HepG2 (cell line): ENCODE measurements at regions not wholly inside any gene's neighbourhood (a gene's known extent, or its start where the extent isn't known, plus 50 kb on each side); places are given as distances from the start of the nearest gene placed in this dataset.
A peak's percentile ranks its signal among the peaks of the same experiment; 100 is the strongest.

ENCODE experiments used
- ADNP ChIP-seq: sonication (generic); formaldehyde crosslinking; IDR thresholded peaks from 2 replicates; pipeline ENCODE4 v1.4.0; 2020; ENCODE audit warnings: missing genetic modification reagents
- CBX5 ChIP-seq: sonication (generic); formaldehyde crosslinking; IDR thresholded peaks from 2 replicates; pipeline ENCODE4 v1.4.0; 2020; ENCODE audit warnings: missing genetic modification reagents, borderline replicate concordance
- FOXO1 ChIP-seq: sonication (generic); formaldehyde crosslinking; IDR thresholded peaks from 2 replicates; pipeline ENCODE4 v1.4.0; 2020; ENCODE audit warnings: missing genetic modification reagents
- GABPB1 ChIP-seq: IDR thresholded peaks from 2 replicates; pipeline ENCODE4 v1.6.1; 2016; ENCODE audit warnings: mild to moderate bottlenecking, missing genetic modification reagents, moderate library complexity, missing compliant biosample characterization
- SAP130 ChIP-seq: IDR thresholded peaks from 2 replicates; pipeline ENCODE4 v1.6.1; 2016; ENCODE audit warnings: low read depth
- TBX2 ChIP-seq: sonication (generic); formaldehyde crosslinking; IDR thresholded peaks from 2 replicates; pipeline ENCODE4 v1.5.0; 2020; ENCODE audit warnings: missing genetic modification reagents, mild to moderate bottlenecking, borderline replicate concordance
- ZBTB20 ChIP-seq: sonication (generic); formaldehyde crosslinking; IDR thresholded peaks from 2 replicates; pipeline ENCODE4 v1.8.1; 2023; ENCODE audit warnings: missing genetic modification reagents, low read depth, mild to moderate bottlenecking, borderline replicate concordance
- ZSCAN31 ChIP-seq: sonication (generic); formaldehyde crosslinking; IDR thresholded peaks from 2 replicates; pipeline ENCODE4 v1.5.0; 2020; ENCODE audit warnings: low read depth, mild to moderate bottlenecking, missing genetic modification reagents
- TF ChIP-seq, protein P1 (sequence below): sonication (generic); formaldehyde crosslinking; IDR thresholded peaks from 2 replicates; pipeline ENCODE4 v1.4.0; 2020; ENCODE audit warnings: missing genetic modification reagents
- TF ChIP-seq, protein P2 (sequence below): sonication (generic); formaldehyde crosslinking; conservative IDR thresholded peaks from 2 replicates; pipeline ENCODE4 v1.4.0; 2020; ENCODE audit warnings: mild to moderate bottlenecking, missing genetic modification reagents, moderate library complexity
- TF ChIP-seq, protein P3 (sequence below), 2 experiments: fragments of 450-650 bp in 1 of 2; sonication (generic) in 1 of 2; formaldehyde crosslinking in 1 of 2; IDR thresholded peaks; 2 replicates each; pipeline versions ENCODE4 v1.6.1 to v1.8.0; 2016 to 2022; ENCODE audit warnings: antibody characterized with exemption in 1 of 2, mild to moderate bottlenecking in 1 of 2, missing genetic modification reagents in 1 of 2
- TF ChIP-seq, protein P4 (sequence below): sonication (generic); formaldehyde crosslinking; IDR thresholded peaks from 2 replicates; pipeline ENCODE4 v1.4.0; 2020; ENCODE audit warnings: missing genetic modification reagents
- TF ChIP-seq, protein P5 (sequence below): sonication (generic); formaldehyde crosslinking; IDR thresholded peaks from 2 replicates; pipeline ENCODE4 v1.4.0; 2020; ENCODE audit warnings: missing genetic modification reagents, mild to moderate bottlenecking, borderline replicate concordance

DNA sequence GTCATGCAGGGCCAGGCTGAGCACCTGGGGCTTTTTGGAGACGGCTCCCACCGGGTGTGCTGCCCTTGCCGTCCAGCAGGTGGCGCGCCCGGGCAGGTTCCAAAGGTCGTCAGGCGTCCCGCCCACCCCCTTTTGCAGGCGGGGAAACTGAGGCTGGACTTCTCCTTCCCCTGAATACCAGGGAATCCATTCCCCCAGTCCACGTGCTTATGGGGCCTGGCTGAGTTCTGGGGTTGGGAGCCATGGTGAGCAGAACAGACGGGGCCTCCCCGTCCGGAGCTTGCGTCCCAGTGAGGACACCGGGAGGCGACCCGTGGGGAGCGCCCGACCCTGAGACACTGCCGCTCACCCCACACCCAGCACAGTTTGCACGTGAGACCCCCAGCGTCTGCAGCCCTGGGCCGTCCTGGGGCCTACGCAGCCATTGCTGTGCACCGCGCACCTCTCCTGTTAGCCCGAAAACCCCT is 51.8 kb upstream of the JPH3 start (continued):
- TF ChIP-seq GABPB1 (CRISPR knock-in tag) = 0 out of 2 replicates have a peak, but pooled peaks have one; percentile 38
- TF ChIP-seq, protein P1, sequence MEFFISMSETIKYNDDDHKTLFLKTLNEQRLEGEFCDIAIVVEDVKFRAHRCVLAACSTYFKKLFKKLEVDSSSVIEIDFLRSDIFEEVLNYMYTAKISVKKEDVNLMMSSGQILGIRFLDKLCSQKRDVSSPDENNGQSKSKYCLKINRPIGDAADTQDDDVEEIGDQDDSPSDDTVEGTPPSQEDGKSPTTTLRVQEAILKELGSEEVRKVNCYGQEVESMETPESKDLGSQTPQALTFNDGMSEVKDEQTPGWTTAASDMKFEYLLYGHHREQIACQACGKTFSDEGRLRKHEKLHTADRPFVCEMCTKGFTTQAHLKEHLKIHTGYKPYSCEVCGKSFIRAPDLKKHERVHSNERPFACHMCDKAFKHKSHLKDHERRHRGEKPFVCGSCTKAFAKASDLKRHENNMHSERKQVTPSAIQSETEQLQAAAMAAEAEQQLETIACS = peak; percentile 38; the same call in 1 of the 2 replicates
- TF ChIP-seq, protein P2, sequence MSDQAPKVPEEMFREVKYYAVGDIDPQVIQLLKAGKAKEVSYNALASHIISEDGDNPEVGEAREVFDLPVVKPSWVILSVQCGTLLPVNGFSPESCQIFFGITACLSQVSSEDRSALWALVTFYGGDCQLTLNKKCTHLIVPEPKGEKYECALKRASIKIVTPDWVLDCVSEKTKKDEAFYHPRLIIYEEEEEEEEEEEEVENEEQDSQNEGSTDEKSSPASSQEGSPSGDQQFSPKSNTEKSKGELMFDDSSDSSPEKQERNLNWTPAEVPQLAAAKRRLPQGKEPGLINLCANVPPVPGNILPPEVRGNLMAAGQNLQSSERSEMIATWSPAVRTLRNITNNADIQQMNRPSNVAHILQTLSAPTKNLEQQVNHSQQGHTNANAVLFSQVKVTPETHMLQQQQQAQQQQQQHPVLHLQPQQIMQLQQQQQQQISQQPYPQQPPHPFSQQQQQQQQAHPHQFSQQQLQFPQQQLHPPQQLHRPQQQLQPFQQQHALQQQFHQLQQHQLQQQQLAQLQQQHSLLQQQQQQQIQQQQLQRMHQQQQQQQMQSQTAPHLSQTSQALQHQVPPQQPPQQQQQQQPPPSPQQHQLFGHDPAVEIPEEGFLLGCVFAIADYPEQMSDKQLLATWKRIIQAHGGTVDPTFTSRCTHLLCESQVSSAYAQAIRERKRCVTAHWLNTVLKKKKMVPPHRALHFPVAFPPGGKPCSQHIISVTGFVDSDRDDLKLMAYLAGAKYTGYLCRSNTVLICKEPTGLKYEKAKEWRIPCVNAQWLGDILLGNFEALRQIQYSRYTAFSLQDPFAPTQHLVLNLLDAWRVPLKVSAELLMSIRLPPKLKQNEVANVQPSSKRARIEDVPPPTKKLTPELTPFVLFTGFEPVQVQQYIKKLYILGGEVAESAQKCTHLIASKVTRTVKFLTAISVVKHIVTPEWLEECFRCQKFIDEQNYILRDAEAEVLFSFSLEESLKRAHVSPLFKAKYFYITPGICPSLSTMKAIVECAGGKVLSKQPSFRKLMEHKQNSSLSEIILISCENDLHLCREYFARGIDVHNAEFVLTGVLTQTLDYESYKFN = 0 out of 2 replicates have a peak, but pooled peaks have one; percentile 33
- 0 out of 2 replicates have a peak, but pooled peaks have one; percentile 21 for TF ChIP-seq ZSCAN31
- TF ChIP-seq, protein P3, sequence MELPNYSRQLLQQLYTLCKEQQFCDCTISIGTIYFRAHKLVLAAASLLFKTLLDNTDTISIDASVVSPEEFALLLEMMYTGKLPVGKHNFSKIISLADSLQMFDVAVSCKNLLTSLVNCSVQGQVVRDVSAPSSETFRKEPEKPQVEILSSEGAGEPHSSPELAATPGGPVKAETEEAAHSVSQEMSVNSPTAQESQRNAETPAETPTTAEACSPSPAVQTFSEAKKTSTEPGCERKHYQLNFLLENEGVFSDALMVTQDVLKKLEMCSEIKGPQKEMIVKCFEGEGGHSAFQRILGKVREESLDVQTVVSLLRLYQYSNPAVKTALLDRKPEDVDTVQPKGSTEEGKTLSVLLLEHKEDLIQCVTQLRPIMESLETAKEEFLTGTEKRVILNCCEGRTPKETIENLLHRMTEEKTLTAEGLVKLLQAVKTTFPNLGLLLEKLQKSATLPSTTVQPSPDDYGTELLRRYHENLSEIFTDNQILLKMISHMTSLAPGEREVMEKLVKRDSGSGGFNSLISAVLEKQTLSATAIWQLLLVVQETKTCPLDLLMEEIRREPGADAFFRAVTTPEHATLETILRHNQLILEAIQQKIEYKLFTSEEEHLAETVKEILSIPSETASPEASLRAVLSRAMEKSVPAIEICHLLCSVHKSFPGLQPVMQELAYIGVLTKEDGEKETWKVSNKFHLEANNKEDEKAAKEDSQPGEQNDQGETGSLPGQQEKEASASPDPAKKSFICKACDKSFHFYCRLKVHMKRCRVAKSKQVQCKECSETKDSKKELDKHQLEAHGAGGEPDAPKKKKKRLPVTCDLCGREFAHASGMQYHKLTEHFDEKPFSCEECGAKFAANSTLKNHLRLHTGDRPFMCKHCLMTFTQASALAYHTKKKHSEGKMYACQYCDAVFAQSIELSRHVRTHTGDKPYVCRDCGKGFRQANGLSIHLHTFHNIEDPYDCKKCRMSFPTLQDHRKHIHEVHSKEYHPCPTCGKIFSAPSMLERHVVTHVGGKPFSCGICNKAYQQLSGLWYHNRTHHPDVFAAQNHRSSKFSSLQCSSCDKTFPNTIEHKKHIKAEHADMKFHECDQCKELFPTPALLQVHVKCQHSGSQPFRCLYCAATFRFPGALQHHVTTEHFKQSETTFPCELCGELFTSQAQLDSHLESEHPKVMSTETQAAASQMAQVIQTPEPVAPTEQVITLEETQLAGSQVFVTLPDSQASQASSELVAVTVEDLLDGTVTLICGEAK (IDR thresholded peaks at IDR 0.05) = no peak
- TF ChIP-seq, protein P3 (CRISPR knock-in tag; IDR thresholded peaks at IDR 0.05) = peak; percentile 34; the same call in 1 of the 2 replicates
- peak; percentile 20; the same call in 1 of the 2 replicates for TF ChIP-seq FOXO1 (CRISPR knock-in tag)
- 0 out of 2 replicates have a peak, but pooled peaks have one; percentile 21 for TF ChIP-seq SAP130 (CRISPR knock-in tag)
- TF ChIP-seq TBX2 = 0 out of 2 replicates have a peak, but pooled peaks have one; percentile 38
- TF ChIP-seq CBX5 = no peak
- TF ChIP-seq ZBTB20 (CRISPR knock-in tag) = no peak
- TF ChIP-seq ADNP (CRISPR knock-in tag) = peak; percentile 78; the same call in 1 of the 2 replicates
- TF ChIP-seq, protein P4, sequence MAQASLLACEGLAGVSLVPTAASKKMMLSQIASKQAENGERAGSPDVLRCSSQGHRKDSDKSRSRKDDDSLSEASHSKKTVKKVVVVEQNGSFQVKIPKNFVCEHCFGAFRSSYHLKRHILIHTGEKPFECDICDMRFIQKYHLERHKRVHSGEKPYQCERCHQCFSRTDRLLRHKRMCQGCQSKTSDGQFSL = no peak
- TF ChIP-seq, protein P5, sequence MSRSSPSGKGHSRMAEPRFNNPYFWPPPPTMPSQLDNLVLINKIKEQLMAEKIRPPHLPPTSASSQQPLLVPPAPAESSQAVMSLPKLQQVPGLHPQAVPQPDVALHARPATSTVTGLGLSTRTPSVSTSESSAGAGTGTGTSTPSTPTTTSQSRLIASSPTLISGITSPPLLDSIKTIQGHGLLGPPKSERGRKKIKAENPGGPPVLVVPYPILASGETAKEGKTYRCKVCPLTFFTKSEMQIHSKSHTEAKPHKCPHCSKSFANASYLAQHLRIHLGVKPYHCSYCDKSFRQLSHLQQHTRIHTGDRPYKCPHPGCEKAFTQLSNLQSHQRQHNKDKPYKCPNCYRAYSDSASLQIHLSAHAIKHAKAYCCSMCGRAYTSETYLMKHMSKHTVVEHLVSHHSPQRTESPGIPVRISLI (CRISPR knock-in tag) = peak; percentile 41; the same call in 1 of the 2 replicates
